ENCODE measurements at regions not wholly inside any gene's neighbourhood (a gene's known extent, or its start where the extent isn't known, plus 50 kb on each side); places are given as distances from the start of the nearest gene placed in this dataset.

GRCh38 chr5:125384071-125384470, 637.6 kb upstream of the ZNF608 start:
- H3K27ac ChIP-seq, result no peak overlapping the region
- H3K27me3 ChIP-seq (ENCODE audit: insufficient read depth, low read depth, severe bottlenecking), result no peaks in the 10 kb centered on the region
- H3K36me3 ChIP-seq, result no peaks in the 10 kb centered on the region
- no peak overlapping the region for H3K4me3 ChIP-seq (ENCODE audit: low read depth, low read length)
- H3K9me3 ChIP-seq (ENCODE audit: severe bottlenecking), result no peaks in the 10 kb centered on the region
- no peak for DNase-seq
- no peak for TF ChIP-seq CTCF (IDR thresholded peaks at IDR 0.05; ENCODE audit: low read depth, low read length)

GRCh38 chr5:125390326-125390725, 643.9 kb upstream of the ZNF608 start:
- H3K4me3 ChIP-seq (ENCODE audit: low read depth, low read length), result no peak overlapping the region

GRCh38 chr5:125393221-125393815, 646.9 kb upstream of the ZNF608 start:
- H3K27me3 ChIP-seq (ENCODE audit: insufficient read depth, low read depth, severe bottlenecking), result no peaks in the 10 kb centered on the region
- no peak overlapping the region for H3K27ac ChIP-seq
- DNase-seq, result no peak
- no peaks in the 10 kb centered on the region for H3K36me3 ChIP-seq
- H3K9me3 ChIP-seq (ENCODE audit: severe bottlenecking), result peaks cover 3% of the 10 kb centered on the region
- H3K4me3 ChIP-seq (ENCODE audit: low read depth, low read length), result no peak overlapping the region
- TF ChIP-seq CTCF (IDR thresholded peaks at IDR 0.05; ENCODE audit: low read depth, low read length), result no peak

More at GRCh38 chr5:125390326-125390725, 643.9 kb upstream of the ZNF608 start:
- Histone ChIP-seq H3K9me3 (ENCODE audit: severe bottlenecking) (no peaks in the 10 kb centered on the region), H3K27ac (no peak overlapping the region), H3K27me3 (ENCODE audit: insufficient read depth, low read depth, severe bottlenecking) (no peaks in the 10 kb centered on the region), H3K36me3 (no peaks in the 10 kb centered on the region)
- no peak for DNase-seq
- no peak for TF ChIP-seq CTCF (IDR thresholded peaks at IDR 0.05; ENCODE audit: low read depth, low read length)

GRCh38 chr5:125394661-125395280, 648.3 kb upstream of the ZNF608 start:
- no peak for TF ChIP-seq CTCF (IDR thresholded peaks at IDR 0.05; ENCODE audit: low read depth, low read length)
- Histone ChIP-seq H3K36me3 (no peaks in the 10 kb centered on the region), H3K9me3 (ENCODE audit: severe bottlenecking) (peaks cover 3% of the 10 kb centered on the region), H3K27me3 (ENCODE audit: insufficient read depth, low read depth, severe bottlenecking) (no peaks in the 10 kb centered on the region), H3K27ac (no peak overlapping the region), H3K4me3 (ENCODE audit: low read depth, low read length) (no peak overlapping the region)
- DNase-seq, result no peak

- no peaks in the 10 kb centered on the region for H3K27me3 ChIP-seq (ENCODE audit: insufficient read depth, low read depth, severe bottlenecking)
- peaks cover 3% of the 10 kb centered on the region for H3K9me3 ChIP-seq (ENCODE audit: severe bottlenecking)
- no peak for TF ChIP-seq CTCF (IDR thresholded peaks at IDR 0.05; ENCODE audit: low read depth, low read length)
- H3K4me3 ChIP-seq (ENCODE audit: low read depth, low read length), result no peak overlapping the region
- no peaks in the 10 kb centered on the region for H3K36me3 ChIP-seq
- no peak overlapping the region for H3K27ac ChIP-seq
- no peak for DNase-seq
Observed at GRCh38 chr5:125396462-125396861, 650.0 kb upstream of the ZNF608 start.

GRCh38 chr5:125398466-125398865, 652.0 kb upstream of the ZNF608 start:
- TF ChIP-seq CTCF (IDR thresholded peaks at IDR 0.05; ENCODE audit: low read depth, low read length), result no peak
- no peaks in the 10 kb centered on the region for H3K36me3 ChIP-seq
- H3K4me3 ChIP-seq (ENCODE audit: low read depth, low read length), result no peak overlapping the region
- H3K9me3 ChIP-seq (ENCODE audit: severe bottlenecking), result peaks cover 3% of the 10 kb centered on the region
- H3K27ac ChIP-seq, result no peak overlapping the region
- no peaks in the 10 kb centered on the region for H3K27me3 ChIP-seq (ENCODE audit: insufficient read depth, low read depth, severe bottlenecking)
- no peak for DNase-seq

Data from WERI-Rb-1 (cell line).